Activated CD8-positive, alpha-beta memory T cell treated with anti-CD3 and anti-CD28 coated beads, Interleukin-2, amount 50 U/mL, for 24 hours (primary cell): ENCODE measurements at regions not wholly inside any gene's neighbourhood (a gene's known extent, or its start where the extent isn't known, plus 50 kb on each side); places are given as distances from the start of the nearest gene placed in this dataset.

Experiments
- DNase-seq: peaks from one replicate; pipeline ENCODE4 v3.0.0-alpha.2; 2020; ENCODE audit errors: extremely low read depth

DNA sequence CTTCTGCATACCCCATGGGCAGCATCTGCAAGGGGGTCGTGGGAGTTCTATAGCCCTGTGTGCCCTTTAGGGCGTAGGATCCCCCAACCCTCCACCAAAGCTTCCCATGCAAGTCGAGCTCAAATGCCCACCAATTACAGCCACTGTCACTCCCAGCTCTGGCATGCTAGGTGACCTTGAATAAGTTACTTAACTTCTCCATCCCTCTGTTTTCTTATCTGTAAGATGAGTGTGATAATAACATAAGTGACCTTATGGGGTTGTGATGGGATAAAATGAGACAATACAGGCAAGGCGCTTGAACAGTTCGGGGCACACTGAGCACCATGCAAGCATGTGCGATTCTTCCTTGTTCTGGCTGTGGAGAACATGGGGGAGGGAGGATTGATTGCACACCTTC lies 74.8 kb upstream of the POMGNT2 start:
- no peak for DNase-seq

DNA sequence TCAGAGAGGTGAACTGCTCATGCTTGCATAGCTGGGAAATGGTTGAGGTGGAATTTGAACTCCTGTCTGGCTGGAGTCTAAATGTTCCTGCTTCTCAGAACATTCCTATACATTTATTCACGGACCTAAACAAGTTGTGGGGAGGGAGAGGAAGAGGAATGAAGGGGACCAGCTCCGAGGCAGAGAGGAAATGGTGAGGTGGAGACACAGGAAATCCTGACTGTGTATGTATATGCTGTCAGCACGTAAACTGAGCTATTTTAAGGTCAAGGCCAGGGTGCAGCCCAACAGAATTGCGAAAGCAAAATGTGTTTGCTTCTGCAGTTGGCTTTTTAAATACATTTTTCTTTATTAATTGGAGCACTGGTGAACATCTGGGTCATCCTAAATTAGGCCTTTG lies 74.1 kb upstream of the POMGNT2 start:
- DNase-seq: no peak

DNA sequence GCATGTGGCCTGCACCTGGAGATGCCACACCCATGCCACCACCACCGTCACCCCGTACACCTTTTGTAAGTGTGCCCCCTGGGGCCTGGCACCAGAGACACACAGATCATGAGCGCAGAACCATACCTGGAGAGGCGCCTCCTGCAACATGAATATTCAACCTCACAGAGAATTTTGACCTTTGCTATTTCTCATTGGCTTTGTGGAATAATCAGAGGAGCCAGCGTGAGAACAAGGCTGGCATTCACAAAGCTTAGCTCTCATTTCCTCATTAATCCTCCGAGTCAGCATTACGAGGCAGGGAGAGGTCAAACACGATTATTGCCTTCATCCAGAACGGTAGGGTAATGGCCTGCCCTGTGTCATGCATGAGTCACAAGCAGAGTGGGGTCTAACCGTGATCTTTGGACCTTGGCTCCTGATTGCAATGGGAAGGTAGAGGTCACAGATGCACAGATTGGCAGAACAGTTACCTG lies 73.0 kb upstream of the POMGNT2 start:
- DNase-seq: no peak

DNA sequence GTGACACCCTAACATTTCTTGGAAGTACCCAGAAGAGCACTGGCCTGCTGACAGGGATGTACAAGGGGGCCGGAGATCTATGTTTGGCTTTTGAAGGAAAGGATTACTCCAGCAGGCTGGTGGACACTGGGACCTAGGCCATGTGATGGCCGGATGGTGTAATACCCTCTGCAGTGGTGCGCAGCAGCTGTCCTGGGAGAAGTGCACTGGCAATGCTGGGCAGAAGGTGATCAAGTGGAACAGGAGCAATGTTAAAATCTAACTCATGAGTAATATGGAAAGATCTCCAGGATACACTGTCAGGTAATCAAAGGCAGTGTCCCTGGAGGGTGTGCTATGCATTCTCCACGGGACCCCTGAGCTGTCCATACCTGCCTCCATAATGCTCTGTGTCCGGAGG lies 71.2 kb upstream of the POMGNT2 start:
- DNase-seq: no peak

DNA sequence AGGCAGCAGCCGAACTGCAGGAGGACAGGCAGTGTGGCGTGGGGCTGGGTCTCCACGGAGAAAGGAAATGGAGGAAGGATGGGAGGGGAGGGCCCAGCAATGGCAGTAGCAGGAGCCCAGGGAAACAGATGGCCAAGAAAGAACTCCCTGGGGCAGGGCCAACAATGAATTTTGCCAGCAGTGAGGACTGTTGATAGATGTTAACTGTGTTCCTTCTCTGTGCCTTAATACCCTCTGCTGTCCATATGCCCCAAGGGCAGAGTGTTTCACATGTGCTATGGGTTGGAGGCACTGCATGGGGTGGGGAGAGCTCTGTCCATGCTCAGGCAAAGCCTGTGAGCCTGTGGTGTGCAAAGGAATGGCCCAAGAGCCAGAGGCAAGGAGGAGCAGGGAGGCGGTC lies 70.8 kb upstream of the POMGNT2 start:
- no peak for DNase-seq

DNA sequence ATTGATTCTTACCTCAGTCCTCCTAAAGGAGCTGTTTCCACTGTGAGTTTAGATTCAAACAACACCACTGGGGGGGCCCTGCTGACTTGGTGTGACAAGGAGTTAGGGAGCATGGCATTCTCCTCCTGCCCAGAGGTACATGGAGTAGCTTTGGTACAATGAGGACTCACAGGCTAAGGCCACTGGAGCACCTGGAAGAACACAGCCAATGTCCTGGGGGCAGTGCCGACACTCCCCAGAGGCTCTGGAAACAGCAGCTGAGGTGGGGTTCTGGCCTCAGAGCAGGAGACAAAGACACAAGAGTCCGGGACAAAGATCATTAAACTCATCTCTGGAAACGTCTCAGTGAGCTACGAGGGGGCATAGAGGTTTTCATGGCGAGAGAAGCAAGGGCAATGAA lies 69.7 kb upstream of the POMGNT2 start:
- no peak for DNase-seq

DNA sequence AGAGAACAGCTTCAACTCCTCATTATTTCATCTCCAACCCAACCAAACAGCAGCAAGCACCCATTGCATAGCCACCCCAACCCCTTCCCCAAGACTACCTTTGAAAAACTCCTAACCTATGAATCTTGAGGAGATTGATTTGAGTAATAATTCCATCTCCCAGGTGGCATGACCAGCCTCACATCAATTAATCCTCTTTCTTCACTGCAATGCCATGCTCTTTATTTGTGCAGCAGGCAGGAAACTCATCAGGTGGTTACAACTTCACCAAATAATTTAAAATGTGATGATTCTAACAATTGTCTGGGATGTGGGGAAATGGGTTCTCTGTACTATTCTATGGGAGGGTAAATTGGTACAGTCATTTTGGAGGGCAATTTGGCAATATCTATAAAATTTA lies 68.1 kb upstream of the POMGNT2 start:
- no peak for DNase-seq

DNA sequence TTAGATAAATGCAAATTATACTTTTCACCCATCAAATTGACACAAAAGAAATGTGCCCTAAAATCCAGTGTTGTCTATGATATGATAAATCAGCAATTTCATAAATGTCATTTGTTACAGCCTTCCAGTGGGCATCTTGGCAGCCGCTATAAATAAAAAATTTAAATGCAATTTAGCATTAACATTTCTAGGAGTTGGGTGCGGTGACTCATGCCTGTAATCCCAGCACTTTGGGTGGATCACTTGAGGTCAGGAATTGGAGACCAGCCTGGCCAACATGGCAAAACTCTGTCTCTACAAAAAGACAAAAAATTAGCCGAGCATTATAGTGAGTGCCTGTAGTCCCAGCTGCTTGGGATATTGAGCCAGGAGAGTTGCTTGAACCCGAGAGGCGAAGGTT lies 65.9 kb upstream of the POMGNT2 start:
- no peak for DNase-seq

DNA sequence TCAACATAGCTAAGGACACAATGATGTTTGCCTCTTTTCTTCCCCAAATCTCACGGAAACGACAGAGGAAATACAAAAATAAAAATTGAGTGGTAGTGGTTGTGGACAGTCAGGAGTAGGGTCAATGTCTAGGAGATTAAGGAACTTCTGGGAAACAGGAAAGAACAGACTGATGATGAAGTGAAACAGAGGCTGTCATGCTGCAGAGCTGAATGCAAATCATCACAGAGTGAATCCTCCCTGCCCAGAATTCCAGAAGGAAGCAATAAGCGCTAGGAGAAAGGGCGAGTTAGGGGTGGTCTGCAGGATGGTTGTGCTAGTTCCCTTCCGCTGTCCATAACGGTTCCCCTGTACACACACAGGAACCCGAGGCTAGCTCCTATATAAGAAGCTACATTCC lies 64.7 kb upstream of the POMGNT2 start:
- no peak for DNase-seq

DNA sequence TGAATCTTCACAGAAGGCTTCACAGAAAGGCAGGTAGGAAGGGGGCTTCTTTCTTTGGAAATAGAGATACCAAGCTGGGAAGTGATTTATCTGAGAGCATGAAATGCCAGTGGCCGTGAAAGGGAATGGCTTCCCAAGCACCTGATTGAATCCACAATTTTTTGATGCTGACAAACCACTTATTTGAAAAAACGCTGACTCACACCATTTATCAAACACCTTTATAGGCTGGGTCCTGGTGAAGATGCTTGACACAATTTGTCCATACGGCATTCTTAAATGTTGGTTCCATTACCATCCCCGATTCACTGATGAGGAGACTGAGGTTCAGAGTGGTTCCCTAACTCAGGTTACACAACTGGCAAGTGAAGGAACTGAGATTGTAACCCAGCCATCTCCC lies 64.1 kb upstream of the POMGNT2 start:
- no peak for DNase-seq

DNA sequence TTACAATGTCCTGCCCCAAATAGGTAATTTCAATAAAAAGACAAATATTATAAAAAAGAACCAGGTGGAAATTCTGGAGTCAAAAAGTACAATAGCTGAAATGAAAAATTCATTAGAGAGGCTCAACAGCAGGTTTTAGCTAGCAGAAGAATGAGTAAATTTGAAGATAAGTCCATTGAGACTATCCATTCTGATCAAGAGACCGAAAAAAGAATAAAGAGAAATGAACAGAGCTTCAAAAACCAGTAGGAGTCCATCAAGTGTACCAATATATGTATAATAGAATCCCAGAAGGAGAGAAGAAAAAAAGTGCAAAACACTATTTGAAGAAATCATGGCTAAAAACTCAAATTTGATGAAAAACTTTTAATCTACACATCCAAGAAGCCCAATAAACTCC lies 60.5 kb upstream of the POMGNT2 start:
- no peak for DNase-seq

DNA sequence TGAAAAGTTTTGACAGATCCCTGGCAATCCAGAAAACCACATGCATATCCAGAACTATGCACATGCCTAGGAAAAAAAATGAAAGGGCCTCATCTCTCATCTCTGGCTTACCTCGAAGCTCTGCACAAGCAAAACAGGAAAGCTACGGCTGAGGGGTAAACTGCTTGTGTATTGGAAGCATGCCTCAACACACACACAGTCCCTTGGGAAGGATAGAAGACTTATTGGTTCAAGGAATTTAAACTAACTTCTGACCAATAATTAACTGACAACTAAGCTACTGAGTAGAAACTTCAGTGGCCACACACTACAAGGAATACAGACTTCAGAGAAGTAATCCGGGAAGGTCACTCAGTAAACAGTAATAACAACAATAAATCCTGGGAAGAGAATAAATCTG lies 59.9 kb upstream of the POMGNT2 start:
- no peak for DNase-seq

DNA sequence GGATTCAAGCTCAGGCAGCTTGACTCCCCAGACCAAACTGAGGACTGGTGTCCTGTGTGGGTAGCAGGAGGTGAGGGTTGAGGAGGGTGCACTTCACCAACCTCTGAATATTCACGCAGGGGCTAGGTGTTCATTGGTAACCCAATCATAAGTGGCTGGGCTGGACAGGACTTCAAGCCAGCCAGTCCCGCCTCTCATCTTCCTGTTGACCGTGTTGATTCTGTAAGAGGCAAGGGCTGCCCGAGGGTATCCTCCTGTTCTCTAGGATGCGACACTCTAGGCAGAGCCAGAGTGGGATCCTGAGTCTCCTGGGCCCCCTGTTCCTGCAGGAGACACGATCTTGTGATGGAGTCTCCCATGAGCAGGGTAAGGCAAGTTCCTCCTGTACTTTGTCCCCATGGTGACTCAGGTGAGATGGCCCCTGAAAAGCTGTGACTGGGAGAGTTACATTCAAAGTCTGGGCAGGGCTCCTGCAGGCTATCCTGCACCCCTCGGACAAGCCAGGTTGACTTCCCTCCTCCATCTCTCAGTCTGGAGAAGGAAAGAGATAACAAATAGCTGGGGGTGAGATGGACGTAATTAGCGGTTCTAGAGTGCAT lies 58.1 kb upstream of the POMGNT2 start:
- DNase-seq: no peak

DNA sequence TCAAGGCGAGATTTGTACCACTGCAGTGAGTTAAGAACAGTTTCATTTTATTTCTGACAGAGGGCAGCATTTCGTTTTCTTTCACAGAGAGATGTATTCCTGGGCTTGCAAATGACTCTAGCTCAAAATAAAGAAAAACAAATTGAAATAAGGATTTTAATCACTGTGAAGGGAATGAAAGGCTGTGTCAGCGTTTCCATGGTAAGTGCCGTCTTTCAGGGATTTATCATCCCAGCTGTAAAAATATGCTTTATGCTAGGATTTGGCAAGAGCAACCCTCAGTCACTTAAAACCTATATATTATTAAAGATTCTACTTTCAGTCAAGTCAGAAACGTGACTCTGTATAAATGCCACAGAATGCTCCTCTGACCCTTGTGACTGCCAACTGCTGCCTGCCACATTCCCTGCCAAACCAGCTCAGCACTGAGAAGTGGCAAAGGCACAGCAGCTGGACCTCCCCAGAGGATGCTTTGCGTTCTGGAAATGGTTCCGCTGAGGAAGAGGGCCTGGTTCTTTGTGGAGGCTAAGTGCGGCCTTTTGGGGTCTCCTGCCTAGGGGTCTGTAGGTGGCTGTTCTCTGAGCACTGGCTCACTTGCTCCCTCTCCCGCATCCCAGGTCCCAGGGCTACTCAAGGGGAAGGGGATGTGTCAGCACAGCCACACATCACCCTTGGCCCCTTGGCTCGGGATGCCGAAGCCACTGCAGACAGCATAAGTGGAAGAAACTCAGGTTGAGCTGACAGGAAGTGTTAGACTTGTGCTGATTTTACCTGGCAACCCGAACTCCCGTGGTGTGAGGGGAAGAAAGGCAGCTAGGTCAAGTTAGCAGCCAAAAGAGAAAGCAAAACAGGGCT lies 56.6 kb upstream of the POMGNT2 start:
- DNase-seq: no peak

DNA sequence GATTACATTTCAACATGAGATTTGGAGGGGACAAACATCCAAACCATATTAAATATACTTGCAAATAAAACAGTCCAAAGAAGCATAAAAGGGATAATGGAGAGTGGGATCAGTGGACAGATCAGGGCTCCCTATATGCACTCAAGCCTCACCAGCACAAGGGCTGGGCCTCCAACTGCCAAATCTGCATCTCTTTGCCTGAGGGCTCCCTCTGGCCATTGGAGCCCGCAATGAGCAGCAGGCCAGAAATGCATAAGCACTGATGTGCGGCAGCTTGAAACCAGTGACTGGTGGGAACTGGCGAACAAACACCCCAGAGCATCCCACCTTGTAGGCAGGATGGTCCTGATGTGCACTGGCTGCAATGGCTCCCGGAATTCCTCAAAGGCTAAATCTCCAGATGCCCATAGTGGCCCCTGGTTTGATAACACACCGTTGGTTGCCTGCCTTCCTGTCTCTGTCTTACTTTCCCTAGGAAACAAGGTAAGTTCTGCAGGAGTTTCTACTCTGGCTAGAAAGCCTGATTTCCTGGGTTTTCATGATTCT lies 55.9 kb upstream of the POMGNT2 start:
- DNase-seq: no peak

DNA sequence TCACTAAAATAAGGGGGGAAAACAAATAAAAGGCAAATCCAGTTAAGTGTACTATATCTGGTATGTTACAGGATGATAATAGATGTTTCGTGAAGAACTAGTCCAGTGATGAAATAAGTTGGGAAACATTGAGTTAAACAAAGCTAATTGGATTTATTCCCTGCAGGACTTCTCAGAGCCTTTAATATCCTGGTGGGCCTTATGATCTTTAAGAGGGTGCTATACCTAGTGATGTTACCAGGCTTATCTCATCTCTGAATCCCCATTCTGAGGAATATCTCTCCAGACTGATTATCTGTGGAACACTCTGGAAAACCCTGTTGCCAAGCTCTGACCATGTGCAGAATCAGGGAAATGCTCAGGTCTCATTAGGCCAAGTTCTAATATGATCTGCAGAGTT lies 54.8 kb upstream of the POMGNT2 start:
- no peak for DNase-seq

DNA sequence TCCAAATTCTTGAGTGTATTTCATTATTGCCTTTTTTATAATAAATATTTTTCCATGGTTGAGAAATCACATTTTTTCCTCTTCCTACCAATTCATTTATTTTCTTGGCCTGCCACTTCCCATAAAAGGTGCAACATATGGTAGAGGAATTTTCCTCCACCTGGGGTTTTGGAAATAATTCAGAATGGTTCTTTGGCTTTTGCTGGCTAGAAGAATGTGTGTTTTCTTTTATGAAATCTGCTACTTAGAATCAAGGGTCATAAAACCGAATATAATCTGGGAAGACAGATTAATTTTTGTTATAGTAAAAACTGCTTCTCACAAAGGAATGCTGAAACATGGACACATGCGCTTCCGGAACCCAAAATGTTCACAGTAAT lies 54.0 kb upstream of the POMGNT2 start:
- no peak for DNase-seq

DNA sequence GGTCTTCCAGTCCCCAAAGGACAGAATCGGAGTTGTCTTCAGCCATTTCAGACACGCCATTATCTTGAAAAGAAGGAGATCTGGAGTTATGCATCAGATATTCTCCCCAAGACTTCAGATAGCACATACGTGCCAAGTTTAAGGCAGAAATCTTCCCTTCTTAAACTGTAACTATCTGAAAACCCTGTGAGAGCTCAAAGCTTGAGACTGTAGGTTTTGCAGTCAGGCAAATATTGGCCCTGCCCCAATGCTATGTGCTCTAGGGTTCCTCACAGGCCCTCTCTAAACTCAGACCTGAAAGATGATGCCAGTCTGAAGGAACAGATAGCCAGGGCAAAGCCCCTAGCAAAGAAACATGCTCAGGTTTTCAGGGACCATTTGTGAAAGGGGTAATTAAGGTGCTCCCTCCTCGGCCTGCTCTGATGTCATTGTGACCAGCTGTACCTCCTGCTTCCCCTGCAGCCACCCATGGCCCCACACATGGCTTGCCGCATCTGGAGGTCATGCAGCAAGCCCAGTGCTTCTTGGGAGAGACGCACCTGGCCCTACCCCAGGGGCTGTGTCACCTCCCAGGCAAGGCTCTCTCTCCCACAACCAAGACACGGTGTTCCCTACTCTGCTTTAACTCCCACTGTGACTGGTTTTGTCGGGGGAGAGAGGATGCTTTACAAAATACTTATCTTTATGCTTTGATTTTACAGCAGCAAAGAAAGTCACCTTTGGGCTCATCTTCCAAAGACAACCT lies 53.4 kb upstream of the POMGNT2 start:
- DNase-seq: no peak

DNA sequence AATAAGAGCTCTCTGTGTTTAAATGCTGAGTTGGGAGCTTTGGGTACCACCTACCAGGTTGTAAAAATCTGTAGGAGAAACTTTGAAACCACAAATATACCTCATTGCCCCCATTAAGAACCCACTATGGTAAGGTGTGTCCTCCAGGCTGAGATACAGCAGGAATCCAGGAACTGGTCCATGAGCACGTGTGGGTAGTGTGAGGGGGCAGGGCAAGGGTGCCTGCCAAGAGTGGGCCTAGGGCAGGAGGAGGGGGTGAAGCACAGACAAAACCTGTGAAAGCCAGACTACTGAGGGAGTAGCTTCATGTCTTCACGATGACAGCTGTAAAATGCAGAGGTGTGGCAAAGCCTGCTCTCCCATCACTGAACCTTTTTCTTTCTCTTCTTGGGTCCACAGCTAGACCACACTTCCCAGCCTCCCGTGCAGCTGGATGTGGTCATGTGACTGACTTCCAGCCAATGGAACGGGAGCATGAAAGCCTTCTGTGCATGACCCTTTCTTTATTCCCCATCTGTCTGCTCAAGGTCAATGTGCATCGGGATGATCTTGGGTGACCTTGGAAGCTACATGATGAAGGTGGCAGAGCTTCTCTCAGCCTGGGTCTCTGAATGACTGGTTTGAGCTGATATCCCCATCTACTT lies 51.1 kb upstream of the POMGNT2 start:
- DNase-seq: no peak

DNA sequence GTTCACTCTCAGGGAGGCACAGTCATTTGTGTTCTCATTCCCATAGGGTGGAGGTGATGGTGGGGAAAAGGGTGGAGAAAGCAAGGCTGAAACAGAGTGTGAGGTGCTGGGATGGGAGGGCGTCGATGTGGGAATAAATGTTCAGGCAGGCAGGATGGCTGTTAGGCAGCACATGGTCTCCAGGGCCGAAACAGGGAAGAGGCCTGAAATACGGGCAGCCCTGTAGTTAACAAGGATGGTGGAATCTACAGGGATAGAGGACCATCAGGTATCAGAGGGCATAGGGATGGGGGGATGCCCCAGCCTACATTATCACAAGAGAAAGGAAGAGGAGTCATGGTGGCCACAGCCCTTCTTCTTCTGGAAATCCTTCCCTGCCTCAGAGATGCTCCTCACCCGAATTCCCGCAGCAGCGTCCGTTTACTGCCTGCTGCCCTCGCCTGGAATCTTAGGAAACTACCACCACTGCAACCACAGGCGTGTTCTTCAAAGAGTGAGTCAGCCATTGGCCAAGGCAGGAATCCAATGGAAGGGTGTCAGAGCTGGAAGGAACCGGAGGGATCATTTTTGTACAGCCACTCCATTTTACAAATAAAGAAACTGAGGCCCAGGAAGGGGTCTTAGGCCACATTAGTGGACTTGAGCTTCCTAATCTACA lies 49.7 kb upstream of the POMGNT2 start:
- DNase-seq: no peak
